T-helper 2 cell treated with Interferon-gamma antibody and Interleukin-4, amounts not matched to agents 100 ng/mL and 5 ng/mL, for 36 hours (primary cell): ENCODE measurements at regions not wholly inside any gene's neighbourhood (a gene's known extent, or its start where the extent isn't known, plus 50 kb on each side); places are given as distances from the start of the nearest gene placed in this dataset.
"Not testable (repeated sequence)": the region's sequence is repeated elsewhere in the genome, so short reads cannot be mapped to it uniquely, and the experiment has no call there.

ENCODE experiments used
- intact Hi-C: fragments of 100-400 bp; cut with micrococcal nuclease; formaldehyde crosslinking; loops from one replicate; pipeline ENCODE4 v1.15.1; 2023

DNA sequence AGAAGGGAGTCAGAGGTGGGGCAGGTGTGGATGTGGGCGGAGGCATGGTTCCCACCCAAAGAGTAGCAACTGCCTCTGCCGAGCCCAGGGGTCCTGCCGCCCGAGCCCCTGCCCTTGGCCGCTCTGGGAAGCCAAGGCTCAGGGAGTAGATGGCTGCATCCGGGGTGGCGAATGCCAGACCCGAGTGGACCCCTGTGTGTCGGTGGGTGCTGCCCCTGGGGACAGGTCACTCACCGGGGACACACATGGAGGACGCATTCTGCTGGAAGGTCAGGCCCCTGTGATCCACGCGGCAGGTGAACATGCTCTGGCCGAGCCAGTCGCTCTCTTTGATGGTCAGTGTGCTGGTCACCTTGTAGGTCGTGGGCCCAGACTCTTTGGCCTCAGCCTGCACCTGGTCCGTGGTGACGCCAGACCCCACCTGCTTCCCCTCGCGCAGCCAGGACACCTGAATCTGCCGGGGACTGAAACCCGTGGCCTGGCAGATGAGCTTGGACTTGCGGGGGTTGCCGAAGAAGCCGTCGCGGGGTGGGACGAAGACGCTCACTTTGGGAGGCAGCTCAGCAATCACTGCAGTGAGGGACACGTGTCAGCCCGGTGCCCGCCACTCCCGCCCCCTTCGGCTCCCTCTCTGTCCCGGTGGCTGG lies 329.0 kb downstream of the TMEM121 start:
- intact Hi-C loops: no loop called here

DNA sequence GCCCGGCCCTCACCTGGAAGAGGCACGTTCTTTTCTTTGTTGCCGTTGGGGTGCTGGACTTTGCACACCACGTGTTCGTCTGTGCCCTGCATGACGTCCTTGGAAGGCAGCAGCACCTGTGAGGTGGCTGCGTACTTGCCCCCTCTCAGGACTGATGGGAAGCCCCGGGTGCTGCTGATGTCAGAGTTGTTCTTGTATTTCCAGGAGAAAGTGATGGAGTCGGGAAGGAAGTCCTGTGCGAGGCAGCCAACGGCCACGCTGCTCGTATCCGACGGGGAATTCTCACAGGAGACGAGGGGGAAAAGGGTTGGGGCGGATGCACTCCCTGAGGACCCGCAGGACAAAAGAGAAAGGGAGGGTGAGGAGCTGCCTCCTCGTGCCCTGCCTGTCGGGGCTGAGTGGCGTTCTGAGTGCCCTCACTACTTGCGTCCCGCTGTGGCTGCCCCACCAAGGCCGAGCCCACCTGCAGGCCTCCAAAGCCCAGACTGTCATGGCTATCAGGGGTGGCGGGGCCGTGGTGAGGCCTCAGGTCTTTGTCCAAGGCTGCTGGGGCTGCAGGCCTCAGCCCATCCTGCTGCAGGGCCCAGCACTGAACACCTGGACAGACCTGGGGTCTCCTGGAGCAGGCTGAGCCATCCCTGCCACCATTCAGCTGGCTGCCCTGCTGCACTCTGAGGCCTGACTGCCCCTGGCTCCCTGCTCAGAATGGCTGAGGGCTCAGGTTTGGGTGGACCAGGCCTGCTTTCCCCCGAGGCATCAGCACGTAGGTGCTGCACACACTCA lies 329.7 kb downstream of the TMEM121 start:
- intact Hi-C loops: no loop called here

DNA sequence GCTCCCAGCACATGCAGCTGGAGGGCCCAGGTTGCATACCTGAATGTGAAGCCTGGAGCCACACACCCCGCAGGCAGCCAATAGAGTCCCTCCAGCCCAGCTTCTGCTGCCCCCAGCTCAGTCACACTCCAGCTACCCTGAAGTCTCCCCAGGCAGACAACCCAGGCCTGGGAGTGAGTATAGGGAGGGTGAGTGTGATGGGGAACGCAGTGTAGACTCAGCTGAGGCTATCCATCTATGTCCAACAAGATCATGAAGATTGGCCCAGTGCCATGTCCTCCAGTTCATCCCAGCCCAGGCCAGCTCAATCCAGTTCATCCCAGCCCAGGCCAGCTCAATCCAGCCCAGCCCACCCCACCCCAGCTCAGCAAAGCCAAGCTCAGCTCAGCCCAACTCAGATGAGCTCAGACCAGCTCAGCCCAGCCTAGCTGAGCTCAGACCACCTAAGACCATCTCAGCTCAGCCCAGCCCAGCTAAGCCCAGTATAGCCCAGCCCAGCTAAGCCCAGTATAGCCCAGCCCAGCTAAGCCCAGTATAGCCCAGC lies 330.4 kb downstream of the TMEM121 start:
- intact Hi-C loops: no loop called here

DNA sequence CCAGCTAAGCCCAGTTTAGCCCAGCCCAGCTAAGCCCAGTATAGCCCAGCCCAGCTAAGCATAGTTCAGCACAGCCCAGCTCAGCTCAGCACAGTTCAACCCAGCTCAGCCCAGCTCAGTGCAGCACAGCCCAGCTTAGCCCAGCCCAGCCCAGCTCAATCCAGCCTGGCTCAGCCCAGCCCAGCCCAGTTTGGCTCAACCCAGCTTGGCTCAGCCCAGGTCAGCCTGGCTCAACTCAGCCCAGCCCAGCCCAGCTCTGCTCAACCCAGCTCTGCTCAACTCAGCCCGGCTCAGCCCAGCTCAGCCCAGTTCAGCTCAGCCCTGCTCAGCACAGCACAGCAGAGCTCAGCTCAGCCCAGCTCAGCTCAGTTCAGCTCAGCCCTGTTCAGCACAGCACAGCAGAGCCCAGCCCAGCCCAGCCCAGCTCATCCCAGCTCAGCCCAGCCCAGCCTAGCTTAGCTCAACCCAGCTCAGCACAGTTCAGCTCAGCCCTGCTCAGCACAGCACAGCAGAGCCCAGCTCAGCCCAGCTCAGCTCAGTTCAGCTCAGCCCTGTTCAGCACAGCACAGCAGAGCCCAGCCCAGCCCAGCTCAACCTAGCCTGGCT lies 330.9 kb downstream of the TMEM121 start:
- intact Hi-C loops: no loop called here

DNA sequence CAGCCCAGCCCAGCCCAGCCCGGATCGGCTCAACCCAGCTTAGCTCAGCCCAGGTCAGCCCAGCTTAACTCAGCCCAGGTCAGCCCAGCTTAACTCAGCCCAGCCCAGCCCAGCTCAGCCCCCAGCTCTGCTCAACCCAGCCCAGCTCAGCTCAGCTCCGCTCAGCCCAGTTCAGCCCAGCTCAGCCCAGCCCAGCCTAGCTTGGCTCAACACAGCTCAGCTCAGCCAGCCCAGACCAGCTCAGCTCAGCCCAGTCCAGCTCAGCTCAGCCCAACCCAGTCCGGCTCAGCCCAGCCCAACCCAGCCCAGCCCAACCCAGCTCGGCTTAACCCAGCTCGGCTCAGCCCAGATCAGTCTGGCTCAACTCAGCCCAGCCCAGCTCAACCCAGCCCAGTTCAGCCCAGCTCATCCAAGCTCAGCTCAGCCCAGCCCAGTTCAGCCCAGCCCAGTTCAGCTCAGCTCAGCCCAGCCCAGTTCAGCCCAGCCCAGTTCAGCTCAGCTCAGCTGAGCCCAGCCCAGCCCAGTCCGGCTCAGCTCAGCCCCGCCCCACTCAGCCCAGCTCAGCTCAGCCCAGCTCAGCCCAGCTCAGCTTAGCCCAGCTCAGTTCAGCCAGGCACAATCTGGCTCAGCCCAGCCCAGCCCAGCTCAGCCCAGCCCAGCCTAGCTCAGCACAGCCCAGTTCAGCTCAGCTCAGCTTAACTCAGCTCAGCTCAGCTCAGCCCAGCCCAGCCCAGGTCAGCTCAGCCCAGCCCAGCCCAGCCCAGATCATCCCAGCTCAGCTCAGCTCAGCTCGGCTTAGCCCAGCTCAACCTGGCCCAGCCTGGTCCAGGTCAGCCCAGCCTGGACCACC lies 331.7 kb downstream of the TMEM121 start:
- intact Hi-C loops: no loop called here

DNA sequence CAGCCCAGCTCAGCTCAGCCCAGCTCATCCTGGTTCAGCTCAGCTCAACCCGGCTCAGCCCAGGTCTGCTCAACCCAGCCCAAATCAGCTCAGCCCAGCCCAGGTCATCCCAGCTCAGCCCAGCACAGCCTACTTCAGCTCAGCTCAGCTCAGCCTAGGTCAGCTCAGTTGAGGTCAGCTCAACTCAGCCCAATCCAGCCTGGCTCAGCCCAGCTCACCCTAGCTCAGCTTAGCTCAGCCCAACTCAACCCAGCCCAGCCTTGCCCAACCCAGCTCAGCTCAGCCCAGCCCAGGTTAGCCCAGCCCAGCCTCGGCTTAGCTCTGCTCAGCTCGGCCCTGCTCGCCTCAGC lies 332.3 kb downstream of the TMEM121 start:
- intact Hi-C loops: no loop called here

DNA sequence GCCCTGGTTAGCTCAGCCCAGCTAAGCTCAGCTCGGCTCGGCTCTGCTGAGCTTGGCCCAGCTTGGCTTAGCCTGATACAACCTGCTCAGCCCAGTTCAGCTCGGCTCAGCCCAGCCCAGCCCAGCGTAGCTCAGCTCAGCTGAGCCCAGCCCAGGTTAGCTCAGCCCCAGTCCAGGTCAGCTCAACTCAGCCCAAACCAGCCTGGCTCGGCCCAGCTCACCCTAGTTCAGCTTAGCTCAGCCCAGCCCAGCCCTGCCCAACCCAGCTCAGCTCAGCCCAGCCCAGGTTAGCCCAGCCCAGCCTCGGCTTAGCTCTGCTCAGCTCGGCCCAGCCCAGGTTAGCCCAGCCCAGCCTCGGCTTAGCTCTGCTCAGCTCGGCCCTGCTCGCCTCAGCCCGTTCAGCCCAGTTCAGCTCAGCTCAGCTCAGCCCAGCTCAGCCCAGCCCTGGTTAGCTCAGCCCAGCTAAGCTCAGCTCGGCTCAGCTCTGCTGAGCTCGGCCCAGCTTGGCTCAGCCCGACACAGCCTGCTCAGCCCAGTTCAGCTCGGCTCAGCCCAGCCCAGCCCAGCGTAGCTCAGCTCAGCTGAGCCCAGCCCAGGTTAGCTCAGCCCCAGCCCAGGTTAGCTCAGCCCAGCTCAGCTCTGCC lies 332.8 kb downstream of the TMEM121 start:
- intact Hi-C loops: not testable (repeated sequence)

DNA sequence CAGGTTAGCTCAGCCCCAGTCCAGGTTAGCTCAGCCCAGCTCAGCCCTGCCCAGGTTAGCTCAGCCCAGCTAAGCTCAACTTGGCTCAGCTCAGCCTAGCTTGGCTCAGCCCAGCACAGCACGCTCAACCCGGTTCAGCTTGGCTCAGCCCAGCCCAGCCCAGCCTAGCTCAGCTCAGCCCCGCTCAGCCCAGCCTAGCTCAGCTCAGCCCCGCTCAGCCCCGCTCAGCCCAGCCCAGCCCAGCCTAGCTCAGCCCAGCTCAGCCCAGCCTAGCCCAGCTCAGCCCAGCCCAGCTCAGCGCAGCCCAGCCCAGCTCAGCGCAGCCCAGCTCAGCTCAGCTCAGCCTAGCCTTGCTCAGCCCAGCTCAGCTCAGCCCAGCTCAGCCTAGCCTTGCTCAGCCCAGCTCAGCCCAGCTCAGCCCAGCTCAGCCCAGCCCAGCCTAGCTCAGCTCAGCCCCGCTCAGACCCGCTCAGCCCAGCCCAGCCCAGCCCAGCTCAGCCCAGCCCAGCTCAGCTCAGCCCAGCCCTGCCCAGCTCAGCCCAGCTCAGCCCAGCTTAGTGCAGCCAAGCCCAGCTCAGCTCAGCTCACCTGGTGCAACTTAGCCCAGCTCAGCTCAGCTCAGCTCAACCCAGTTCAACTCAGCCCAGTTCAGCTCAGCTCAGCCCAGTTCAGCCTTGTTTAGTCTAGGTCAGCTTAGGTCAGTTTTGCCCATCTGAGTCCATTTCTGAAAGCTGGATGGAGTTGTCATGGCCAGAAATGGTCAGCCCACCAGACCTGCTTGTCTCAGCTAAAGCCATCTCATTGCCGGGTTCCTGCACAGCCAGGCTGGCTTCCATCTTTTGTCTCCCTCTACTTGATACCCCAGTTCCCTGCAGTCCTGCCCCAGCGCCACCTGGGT lies 333.6 kb downstream of the TMEM121 start:
- intact Hi-C loops: loop anchor here (5.0 kb wide), 1 partner anchor 37 kb away; no protein-coding TSS in a partner anchor

DNA sequence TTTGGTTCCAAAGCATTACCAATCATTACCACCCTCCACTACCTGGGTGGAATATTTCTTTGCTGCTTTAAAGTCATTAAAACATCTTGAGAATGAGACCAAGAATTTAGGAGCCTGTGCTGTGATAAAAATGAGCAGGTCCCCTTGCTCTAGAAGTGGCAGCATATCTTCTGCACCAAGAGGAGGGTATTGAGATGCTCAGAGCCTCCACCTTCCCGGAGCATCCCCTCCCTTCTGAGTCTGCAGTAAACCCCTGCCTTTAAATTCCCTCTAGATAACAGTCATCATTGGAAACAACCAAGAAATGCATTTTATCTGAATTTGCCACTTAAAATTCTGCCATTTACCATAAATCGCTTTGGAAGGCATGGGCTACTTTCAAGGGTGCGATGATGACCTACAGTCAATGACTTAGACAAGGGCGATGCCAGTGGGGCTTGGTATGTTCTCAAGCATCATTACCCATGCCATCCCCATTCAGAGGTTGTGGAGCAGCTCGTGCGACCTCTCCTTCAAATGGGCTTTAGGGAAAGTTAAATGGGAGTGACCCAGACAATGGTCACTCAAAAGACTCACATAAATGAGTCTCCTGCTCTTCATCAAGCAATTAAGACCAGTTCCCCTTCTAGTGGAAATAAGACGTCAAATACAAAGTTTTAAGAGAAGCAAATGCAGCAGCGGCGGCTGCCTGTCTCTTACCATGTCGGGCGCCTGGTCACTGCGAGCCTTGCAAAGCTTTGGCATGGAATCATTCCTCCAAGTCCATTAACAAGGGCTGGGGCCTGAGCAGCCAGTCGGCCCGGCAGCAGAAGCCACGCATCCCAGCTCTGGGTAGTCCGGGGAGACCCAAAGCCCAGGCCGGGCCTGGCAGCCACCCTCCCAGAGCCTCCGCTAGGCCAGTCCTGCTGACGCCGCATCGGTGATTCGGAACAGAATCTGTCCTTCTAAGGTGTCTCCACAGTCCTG lies 334.5 kb downstream of the TMEM121 start:
- intact Hi-C loops: loop anchor here (5.0 kb wide), 1 partner anchor 36 kb away; no protein-coding TSS in a partner anchor

DNA sequence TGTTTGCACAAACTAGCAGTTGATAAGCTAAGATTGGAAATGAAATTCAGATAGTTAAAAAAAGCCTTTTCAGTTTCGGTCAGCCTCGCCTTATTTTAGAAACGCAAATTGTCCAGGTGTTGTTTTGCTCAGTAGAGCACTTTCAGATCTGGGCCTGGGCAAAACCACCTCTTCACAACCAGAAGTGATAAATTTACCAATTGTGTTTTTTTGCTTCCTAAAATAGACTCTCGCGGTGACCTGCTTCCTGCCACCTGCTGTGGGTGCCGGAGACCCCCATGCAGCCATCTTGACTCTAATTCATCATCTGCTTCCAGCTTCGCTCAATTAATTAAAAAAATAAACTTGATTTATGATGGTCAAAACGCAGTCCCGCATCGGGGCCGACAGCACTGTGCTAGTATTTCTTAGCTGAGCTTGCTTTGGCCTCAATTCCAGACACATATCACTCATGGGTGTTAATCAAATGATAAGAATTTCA lies 335.6 kb downstream of the TMEM121 start:
- intact Hi-C loops: loop anchor here (5.0 kb wide), 1 partner anchor 35 kb away; no protein-coding TSS in a partner anchor

DNA sequence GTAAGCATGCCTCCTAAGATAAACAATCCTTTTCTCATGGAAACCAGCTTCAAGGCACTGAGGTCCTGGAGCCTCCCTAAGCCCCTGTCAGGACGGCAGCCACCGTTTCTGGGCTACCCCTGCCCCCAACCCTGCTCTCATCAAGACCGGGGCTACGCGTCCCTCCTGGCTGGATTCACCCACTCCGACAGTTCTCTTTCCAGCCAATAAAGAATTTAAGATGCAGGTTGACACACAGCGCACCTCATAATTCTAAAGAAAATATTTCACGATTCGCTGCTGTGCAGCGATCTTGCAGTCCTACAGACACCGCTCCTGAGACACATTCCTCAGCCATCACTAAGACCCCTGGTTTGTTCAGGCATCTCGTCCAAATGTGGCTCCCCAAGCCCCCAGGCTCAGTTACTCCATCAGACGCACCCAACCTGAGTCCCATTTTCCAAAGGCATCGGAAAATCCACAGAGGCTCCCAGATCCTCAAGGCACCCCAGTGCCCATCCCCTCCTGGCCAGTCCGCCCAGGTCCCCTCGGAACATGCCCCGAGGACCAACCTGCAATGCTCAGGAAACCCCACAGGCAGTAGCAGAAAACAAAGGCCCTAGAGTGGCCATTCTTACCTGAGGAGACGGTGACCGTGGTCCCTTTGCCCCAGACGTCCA lies 336.3 kb downstream of the TMEM121 start:
- intact Hi-C loops: loop anchor here (5.0 kb wide), 1 partner anchor 35 kb away; no protein-coding TSS in a partner anchor

DNA sequence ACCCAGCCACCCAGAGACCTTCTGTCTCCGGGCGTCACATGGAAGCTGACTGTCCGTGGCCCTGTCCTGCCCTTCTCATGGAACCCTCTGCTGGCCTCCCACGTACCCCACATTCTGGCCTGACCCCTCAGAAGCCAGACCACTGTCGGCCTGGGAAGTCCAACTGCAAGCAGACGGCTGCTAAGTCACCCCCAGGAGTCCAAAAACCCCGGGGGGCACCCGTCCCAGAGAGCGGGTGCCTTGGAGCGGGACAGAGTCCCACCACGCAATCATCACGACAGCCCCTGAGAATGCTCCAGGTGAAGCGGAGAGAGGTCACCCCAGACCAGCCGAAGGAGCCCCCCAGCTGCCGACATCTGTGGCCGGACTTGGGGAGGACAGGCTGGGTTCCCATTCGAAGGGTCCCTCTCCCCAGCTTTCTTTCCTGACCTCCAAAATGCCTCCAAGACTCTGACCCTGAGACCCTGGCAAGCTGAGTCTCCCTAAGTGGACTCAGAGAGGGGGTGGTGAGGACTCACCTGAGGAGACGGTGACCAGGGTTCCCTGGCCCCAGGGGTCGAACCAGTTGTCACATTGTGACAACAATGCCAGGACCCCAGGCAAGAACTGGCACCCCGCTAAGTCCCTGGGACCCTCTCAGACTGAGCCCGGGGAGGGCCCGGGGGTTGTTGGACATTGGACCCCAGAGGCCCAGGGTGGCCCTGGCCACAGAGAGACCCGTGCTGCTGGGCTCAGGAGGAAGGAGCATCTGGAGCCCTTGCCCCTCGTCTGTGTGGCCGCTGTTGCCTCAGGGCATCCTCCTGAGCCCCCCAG lies 337.1 kb downstream of the TMEM121 start:
- intact Hi-C loops: loop anchor here (5.0 kb wide), 1 partner anchor 34 kb away; no protein-coding TSS in a partner anchor

DNA sequence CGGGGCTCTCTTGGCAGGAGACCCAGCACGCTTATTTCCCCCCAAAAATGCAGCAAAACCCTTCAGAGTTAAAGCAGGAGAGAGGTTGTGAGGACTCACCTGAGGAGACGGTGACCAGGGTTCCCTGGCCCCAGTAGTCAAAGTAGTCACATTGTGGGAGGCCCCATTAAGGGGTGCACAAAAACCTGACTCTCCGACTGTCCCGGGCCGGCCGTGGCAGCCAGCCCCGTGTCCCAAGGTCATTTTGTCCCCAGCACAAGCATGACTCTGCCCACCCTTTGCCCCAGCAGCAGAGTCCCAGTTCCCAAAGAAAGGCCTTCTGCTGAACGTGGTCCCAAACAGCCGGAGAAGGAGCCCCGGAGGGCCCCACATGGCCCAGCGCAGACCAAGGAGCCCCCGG lies 337.7 kb downstream of the TMEM121 start:
- intact Hi-C loops: loop anchor here (5.0 kb wide), 1 partner anchor 33 kb away; no protein-coding TSS in a partner anchor

DNA sequence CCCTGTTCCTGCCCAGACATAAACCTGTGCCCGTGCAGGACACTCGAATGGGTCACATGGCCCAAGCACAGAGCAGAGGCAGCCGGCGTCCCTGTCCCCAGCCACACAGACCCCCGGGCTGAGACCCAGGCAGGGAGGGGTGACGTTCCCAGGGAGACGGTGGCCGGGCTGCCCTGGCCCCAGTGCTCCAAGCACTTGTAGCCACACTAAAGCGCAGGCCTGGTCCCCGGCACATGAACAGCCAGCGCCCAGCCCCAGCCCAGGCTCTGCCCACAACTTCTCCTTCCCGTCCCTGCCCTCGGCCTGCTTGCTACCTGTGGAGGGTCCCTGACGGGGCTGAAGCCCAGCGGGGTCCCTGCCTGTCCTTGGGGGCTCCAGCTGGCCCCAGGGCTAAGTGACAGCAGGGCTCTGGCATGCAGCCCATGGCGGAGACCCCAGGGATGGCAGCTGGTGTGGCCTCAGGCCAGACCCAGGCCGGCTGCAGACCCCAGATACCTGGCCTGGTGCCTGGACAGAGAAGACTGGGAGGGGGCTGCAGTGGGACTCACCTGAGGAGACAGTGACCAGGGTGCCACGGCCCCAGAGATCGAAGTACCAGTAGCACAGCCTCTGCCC lies 338.4 kb downstream of the TMEM121 start:
- intact Hi-C loops: loop anchor here (5.0 kb wide), 1 partner anchor 33 kb away; no protein-coding TSS in a partner anchor

DNA sequence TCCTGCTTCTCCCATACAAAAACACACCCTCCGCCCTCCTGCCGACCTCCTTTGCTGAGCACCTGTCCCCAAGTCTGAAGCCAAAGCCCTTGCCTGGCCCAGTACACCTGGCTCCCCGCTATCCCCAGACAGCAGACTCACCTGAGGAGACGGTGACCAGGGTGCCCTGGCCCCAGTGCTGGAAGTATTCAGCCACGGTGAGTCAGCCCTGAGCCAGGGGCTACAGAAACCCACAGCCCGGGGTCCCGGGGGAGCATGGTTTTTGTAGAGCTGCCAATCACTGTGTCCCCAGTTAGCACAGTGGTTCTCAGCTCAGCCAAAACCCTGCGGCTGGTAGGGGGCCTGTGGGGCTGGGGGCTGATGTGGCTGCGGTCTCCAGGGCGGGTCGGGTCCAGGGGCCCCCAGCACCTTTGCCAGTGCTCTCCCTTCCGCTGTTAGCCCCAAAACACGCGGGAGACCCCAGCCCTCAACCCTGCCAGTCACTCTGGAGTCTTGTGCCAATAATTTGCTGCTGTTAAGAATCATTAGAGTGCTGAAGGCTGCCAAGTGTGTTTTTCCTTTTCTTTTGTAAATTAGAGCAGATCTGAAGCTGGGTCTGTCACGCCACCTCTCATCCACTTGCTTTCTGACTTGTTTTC lies 339.0 kb downstream of the TMEM121 start:
- intact Hi-C loops: no loop called here
